SW480 (cell line): ENCODE measurements at regions not wholly inside any gene's neighbourhood (a gene's known extent, or its start where the extent isn't known, plus 50 kb on each side); places are given as distances from the start of the nearest gene placed in this dataset.

Source experiments
- DNase-seq: peaks from one replicate; pipeline ENCODE4 v3.0.0-alpha.2; 2016; ENCODE audit warnings: low spot score

DNA sequence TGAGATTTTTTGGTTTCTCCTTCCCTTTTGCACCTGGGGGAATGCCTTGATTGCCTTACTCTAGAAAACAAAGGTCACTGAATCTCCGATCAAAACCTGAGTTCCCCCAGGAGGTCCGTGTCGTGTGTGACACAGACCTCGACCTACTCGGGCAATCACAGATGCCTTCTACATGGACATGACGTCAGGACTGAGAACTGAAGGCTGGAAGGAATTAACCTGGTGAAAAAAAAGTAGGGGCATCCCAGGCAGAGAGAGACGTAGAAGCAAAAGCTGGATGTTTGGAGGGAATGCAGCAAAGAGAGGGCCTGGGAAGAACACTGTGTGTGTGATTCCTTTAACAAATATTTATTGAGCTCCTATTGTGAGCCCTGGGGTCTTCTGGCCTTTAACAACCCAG, 178.0 kb downstream of the PRDM2 start:
- no peak for DNase-seq

DNA sequence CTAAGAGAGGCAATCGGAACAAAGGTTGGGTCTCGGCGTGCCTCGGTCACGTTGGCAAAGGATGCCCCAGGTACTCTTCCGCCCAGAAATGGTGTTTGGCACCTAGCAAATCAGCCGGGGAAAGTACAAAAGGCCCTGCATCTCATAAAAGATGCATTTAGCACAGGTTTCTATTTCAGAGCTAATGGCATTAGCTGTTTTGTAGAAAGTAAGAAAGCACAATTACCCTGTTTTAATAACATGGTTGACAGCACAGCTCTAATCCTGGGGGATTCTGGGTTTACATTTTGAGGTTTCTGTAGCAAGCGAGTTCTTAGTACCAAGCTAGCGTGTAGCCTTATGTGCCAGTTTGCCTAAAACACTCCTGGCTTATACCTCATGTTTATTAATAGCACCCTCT, 178.5 kb downstream of the PRDM2 start:
- DNase-seq = no peak

DNA sequence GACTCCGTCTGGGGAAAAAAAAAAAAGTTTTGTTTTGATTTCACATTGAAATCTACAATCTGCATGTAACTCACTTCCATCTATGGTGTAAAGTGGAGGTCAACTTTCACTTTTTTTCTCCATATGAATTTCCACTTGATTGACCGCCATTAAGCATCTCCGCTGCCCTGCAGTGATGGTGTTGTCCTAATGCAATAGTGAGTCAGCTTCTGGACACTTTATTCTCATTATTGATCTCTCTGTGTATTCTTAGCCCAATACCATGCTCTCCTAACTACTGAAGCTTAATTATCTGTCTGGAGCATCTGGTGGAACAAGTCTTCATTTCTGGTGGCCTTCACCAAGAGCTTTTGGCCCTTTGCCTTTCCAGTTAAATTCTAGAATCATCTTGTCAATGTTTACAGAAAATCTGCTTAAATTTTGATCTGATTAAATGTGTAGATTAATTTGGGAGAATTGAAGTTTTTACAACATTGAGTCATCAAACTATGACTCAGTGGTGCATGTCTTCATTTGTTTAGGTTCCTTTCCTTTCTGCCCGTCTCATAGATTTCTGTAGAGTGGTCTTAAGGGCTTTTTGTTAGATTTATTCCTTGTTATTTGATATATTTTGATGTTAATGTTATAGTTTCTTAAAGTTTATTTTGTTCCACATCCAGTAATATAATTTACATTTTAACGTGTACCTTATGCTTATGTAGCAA, 181.5 kb downstream of the PRDM2 start:
- no peak for DNase-seq

DNA sequence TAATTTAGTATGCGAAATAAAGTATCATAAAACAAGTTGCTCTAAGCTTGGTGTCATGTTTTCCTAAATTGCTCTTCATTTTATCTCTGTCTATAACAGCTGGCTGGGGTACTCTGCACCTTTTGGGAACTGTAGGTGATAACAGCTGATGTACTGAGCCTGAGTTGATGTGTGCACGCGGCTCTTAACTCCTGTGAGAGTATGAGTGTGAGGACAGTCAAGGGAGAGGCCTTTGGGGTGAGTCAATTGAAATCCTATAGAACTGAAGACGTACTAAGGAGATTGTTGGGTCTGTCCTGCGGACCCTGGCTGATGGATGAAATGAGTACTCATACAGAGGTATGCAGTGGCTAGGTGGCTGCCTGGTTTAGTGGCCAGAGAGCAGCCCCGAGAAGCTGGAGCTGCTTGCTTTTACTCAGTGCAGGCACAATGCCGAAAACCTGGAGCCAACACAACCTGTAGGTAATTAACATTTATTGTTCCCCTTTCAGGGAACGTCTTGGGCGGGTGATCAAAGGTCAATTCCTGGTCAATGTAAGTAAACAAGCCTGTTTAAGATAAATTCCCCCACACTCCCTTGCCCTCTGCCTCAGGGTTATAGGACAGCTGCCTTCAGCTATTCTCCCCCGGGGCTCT, 188.5 kb downstream of the PRDM2 start:
- DNase-seq = no peak

DNA sequence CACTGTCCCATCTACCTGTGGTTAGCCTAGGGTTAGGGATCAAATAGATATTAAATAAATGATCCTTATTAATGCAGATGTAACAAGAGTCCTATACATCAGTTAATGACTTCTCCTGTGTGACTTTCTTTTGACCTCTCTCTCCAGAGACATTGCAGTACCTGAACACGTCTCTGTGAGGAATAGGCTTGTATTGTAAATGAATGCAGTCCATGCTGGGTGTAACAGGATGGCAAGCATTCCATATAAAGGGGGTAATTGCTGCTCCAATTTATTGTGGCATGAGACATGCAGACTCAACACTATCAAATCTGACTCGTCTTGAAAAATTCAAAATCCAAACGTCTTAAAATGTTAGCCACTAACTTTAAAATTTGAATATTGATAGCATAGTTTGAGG, 189.5 kb downstream of the PRDM2 start:
- DNase-seq = no peak

DNA sequence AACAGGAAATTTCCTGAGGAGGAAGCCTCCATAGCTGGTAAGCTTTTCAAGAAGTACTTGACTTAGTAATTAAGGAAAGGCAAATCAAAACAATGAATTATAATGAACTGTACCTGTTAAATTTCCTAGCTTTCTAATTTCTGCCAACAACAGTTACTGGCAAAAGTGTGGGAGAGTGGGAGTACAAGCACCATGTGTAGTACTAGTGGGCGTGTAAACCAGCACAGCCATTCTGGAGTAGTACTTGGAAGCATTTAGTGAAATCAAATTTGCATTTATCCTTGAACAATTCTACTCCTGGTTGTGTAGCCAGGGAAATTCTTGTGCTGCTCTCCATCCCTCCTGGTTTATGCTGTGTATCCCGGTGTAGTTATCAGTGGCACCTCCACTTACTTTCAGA, 190.8 kb downstream of the PRDM2 start:
- DNase-seq = no peak

DNA sequence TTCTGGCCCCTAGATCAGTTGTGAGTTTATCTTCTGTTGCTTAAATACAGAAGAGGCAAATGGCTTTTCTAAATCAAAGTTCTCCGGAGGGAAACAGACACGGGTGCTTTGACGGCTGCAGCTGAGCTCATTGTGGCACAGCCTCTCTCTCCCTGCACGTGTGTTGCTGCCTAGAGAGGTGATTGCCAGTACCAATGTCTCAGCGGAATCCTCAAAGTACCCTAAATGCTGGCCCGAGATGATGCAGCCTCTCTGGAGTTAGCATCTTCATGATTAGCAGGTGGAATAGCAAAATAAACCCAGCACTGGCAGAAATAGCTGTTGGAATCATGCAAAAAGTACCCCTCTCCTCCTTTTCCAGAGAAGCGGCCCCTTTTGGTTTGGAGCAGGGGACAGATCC, 192.2 kb downstream of the PRDM2 start:
- DNase-seq = no peak

DNA sequence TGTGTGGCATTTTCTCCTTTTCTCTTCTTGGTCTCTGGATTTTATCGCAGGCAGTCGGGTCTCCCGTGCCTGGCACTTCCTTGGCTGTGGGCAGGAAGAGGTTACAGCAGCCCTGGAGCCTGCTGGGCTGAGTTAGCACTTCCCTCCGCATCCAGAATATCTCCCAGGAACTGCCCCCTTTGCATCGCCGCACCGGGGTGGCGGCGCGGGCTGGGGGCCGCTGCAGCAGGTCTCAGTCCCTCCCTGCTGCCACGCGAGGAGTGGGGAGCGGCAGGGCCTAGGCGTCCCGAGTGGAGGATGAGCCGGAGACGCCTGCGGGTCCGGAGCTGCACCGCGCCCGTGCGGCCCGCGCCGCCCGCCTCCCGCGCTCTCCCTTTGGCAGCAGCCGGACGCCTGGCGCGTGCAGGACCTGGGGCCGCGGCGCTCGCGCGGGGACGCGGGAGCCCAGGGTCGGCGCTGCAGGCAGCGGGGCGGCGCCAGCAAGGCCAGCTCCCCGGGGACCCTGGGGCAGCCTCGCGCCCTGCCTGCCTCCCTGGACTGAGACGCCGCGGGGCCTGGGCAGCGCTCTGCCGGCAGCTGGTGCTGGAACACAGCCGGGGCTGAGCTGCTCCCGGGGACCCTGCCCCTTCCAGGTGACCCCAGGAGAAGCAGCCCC, 192.8 kb downstream of the PRDM2 start:
- peak; percentile 8 for DNase-seq

DNA sequence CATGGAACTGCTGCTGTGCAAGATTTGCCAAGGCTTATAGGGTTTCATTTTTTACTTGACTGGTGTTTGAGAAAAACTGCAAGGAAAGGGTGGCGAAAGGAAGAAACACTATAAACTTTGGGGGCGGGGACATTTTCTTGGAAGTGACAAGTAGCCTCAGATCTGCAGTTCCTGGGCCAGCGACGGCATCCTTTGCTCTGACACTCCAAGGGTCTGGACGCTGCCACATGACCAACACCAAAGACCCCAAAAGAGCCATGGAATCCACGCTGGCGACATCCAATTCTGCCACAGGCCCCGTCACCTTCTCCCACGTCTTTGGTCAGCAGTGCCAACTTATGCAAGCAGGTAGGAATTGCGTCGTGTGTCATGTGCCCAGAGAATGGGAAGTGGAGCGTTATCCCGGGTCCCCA, 193.4 kb downstream of the PRDM2 start:
- DNase-seq = no peak

DNA sequence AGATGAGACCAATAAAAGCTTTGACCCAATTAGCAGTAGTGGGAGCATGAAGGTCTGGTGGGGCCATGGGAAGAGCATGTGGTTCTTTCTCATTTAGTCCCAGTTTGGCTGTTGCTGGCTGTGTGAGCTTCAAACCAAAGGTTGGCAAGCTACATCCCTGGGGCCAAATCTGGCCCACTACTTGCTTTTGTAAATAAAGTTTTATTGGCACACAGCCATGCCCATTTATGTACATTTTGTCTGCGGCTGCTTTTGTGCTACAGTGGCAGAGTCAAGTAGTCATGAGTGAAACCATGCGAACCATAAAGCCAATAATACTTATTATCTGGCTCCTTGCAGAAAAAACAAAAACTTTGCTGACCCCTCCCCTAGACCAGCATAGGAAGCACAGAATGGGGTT, 196.9 kb downstream of the PRDM2 start:
- DNase-seq = no peak

DNA sequence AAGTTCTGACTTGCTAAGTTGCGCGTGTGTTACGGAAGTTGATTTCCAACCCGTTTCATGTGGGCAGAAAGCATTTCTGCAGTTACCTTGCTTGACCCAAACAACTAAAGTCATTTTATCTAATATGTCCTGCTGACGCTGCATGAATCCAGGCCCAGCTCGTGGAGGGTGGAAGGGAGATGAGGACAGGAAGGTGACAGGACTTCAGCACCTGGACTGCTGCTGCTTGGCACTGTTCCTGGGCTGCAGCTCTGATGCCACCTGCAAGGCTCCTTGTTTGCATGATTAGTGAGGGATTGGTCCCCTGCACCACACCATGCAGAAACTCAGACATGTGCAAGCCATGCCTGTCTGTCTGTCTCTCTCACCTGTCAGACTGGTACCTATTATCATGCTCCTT, 198.4 kb downstream of the PRDM2 start:
- DNase-seq = no peak

DNA sequence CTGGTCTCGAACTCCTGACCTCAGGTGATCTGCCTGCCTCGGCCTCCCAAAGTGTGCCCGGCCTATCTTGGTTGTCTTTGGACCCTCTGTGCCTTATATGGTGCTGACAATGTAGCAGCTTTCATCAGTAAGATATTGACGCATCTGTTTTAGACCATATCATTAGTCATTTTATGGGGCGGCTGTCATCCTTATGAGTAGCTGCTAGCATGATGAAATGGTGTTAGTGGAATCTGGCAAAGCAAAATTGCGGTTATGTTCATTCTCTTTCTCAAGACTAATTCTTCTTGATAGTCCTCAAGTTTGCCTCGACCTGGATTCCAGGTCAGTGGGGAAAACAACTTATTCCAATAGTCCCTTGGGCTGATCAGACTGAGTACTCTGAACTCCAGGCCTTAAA, 199.9 kb downstream of the PRDM2 start:
- no peak for DNase-seq

DNA sequence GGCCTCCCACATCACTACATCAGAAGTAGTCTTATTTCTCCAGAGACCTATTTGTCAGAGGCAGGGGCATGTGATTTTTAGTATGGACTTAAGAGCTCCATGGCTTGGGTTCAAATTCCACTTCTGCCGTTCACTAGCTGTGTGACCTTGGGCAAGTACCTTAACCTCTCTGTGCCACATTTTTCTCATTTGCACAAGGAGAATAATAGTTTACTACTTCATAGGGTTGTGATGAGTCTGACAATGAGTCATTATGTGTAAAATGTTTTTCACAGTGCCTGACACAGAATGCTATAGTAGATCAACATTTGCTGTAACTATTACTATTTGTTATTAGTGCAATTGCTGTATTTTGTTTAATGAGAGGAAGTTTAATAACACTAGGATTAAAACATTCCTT, 200.6 kb downstream of the PRDM2 start:
- DNase-seq = no peak

DNA sequence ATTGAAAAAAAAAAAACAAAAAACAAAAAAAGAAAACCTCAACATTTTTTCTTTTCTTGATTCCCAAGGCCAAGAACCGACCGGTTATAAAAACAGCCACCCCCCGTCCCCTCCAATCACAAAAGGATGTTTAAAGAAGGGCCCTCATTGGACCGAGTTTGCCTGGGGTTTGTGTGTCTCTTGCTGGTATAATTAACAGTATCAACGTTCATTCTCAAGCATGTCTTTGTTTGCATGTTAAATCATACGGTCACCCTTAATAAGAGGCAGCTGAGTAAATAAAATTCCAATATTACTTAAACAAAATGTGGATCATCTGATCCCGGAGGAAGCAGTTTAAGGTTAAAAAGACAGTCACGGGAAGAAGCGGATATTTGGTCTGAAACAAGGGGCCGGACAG, 201.1 kb downstream of the PRDM2 start:
- DNase-seq = no peak

DNA sequence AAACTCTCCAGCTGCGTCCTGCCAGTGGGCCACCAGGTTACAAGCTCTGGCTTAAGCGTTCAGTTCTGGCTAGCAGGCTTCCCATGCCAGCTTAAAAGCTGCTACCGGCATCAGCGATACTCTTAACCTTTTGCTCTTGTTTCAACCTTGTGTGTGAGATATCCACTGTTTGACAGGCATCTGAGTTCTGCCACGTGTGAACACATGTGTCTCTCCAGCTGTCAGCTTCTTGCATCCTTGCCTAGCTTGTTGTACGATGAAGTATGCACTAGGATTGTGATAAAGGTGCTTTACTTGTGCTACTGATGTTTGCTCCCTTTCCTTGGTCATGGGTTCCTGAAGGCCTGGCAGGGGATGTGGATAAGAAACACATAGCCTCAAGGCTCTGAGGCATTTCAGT, 201.6 kb downstream of the PRDM2 start:
- no peak for DNase-seq

DNA sequence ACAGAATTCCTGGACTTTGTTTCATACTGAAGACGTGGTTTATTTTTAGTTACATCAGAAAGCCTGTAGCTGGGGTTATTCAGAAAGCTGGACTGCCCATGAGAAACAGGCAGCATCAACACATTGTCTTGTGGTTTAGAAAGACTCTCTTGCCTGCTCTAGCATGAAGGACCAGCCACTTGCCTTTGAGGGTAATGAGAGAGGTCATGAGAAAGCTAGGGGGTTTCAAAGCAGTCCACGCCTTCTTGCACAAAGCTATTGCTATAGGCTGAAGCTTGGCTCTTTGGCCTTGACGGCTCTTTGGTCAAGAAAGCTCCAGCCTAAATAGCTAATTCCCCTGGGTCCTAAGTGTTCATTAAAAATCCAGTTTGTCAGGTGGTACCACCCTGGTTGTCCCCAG, 208.1 kb downstream of the PRDM2 start:
- no peak for DNase-seq

DNA sequence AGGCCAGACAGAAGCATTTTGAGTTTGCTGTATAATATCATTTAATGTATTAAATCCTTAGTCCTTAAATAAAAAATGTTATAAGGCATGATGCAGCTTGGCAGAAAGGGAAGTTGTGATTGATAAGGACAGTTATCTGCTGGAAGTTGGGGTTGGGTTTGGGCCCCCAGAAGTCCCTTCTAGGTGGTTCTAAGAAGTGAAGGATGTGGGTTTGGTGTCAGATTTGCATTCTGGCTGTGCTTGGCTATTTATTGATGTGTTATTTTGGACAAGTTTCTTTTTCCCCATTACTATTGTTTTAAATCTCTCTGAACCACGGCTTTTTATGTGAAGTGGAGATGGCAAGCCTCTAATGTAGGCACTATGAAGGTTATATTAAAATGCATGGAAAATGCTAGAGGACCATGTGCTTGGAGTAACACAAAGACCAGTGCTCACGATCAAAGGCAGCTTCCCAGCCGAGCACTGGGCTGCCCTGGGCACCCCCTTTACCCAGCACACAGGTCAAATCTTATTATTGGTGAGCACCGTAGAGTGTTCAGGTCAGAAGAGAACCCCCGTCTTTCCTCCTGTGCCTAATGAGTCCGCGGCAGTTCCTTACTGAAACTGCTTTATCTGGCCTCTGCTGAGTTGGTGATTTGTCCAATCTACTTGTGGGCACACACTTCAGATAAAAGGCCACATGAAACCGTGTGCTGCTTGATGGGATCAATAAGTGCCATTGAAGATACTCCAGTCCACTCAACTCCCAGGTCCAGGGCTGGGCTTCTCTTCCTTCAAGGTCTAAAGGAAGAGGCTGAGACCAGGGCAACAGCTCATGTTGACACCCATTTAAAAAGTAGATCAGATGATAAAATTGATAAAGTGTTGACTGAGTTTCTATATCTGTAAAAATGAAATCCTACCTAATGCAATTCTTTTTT, 212.0 kb downstream of the PRDM2 start:
- no peak for DNase-seq

DNA sequence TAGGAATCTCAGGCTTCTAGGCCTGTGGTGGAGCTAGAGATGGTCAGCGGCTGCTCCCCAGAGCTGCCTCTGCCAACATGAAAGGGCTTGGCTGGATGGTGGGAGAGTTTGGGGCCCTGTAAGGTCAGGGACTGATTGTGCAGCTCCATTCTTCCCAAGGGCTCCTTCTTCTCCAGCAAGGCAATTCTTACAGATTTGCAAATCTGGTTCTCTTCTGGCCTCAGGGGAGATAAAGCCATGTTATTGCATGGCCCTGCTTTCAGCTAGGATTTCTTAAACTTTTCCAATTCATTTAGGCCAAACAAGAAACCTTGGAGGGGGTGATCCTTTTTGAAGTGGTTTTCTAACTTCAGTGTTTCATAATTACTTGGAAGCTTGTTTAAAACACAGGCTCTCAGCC, 213.4 kb downstream of the PRDM2 start:
- no peak for DNase-seq

DNA sequence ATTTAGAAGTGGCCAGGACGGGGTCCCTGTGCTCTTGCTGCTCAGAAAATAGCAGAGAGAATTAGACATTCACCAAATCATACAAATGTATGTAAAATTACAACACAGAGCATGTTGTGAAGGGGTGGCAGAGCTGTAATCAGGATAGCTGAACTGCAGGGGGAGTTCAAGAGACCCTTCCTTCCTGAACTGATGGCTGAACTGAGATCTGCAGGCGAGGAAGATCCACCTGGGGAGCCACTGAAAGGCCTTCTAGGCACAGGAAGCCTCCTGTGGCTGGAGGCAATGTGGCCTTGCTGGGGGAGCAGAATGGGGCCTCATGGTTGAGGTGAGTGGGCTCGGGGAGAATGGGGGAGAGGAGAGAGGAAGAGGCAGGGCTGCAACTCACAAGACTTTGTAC, 216.5 kb downstream of the PRDM2 start:
- DNase-seq = no peak

DNA sequence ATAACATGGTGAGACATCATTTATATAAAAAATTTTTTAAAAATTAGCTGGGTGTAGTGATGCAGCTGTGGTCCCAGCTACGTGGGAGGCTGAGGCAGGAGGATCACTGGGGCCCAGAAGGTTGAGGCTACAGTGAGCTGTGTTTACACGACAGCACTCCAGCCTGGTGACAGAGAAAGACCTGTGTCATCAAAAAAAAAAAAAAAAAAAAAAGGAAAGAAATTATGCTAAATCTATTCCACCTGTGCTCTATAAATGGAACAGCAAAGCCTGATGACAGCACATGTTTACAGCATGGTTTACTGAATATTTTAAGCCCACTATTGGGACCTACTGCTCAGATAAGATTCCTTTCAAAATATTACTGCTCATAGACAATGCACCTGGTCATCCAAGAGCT, 217.6 kb downstream of the PRDM2 start:
- no peak for DNase-seq

DNA sequence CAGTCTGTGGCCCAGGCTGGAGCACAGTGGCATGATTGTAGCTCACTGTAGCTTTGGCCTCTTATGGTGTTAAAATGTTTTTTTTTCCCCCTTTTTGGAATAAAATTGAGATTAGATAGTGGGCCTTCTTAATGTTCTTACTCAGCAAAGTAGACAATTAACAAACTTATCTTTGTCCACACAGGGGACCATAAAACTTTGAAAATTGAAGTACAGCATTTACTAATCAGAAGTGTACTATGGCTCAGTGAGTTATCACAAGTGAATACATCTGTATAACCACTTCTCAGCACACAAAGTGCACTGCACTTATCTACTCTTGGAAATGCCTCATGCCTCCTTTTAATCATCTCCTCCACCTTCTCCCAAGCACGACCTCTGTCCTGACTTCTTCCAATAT, 218.9 kb downstream of the PRDM2 start:
- no peak for DNase-seq

DNA sequence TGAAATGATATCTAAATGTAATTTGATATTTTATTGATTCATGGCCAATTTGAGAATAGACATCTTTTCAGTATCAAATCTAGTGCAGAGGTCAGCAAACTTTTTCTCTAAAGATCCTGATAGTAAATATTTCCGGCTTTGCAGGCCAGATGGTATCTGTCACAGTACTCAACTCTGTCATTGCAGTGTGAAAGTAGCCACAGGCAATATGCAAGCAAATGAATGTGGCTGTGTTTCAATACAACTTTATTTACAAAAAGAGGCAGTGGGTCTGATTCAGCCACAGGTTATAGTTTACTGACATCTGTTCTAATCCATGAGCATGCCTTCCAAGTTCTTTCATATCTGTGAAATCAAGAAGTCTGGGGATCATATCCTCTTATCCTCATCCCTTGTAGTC, 221.2 kb downstream of the PRDM2 start:
- DNase-seq = no peak
